ENCODE measurements at regions not wholly inside any gene's neighbourhood (a gene's known extent, or its start where the extent isn't known, plus 50 kb on each side); places are given as distances from the start of the nearest gene placed in this dataset.

DNA sequence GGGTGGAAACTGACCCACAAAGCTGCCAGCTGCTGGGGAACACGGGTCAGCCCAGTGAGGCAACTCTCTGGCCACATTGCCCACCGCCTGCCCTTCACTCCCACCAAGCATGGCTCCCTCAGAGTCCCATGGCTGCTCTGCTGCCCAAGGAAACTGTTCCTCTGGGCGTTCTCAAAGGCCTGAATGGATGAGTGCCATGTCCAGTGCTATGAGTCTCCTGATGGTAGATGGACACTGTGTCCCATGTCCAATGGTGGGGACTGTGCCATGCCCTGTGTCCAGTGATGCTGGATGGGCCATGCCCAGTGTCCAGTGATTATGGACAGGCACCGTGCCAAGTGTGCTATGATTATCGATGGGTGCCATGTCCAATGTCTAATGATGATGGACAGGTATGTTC lies 88.8 kb downstream of the ANKRD10 start:
- ChIA-PET CTCF (ENCODE audit: unreplicated experiment) (interaction anchor here (0.5 kb wide), 1 partner anchor 76 kb away, joined by 3 read pairs; no protein-coding TSS in a partner anchor), POLR2A (no interaction called here)
- TF ChIP-seq, protein P1, sequence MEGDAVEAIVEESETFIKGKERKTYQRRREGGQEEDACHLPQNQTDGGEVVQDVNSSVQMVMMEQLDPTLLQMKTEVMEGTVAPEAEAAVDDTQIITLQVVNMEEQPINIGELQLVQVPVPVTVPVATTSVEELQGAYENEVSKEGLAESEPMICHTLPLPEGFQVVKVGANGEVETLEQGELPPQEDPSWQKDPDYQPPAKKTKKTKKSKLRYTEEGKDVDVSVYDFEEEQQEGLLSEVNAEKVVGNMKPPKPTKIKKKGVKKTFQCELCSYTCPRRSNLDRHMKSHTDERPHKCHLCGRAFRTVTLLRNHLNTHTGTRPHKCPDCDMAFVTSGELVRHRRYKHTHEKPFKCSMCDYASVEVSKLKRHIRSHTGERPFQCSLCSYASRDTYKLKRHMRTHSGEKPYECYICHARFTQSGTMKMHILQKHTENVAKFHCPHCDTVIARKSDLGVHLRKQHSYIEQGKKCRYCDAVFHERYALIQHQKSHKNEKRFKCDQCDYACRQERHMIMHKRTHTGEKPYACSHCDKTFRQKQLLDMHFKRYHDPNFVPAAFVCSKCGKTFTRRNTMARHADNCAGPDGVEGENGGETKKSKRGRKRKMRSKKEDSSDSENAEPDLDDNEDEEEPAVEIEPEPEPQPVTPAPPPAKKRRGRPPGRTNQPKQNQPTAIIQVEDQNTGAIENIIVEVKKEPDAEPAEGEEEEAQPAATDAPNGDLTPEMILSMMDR (conservative IDR thresholded peaks at IDR 0.05; ENCODE audit: low read length): no peak
- TF ChIP-seq EZH2phosphoT487 (IDR thresholded peaks at IDR 0.05; ENCODE audit: borderline replicate concordance, low read depth, low read length): no peak
- intact Hi-C loops (cut with micrococcal nuclease; ENCODE audit: unreplicated experiment): no loop called here
- H3K79me2 ChIP-seq (ENCODE audit: insufficient read depth, low read depth, low read length): no peaks in the 10 kb centered on the region
- BruUV-seq (replicated peaks): no TSS peak
- no peak for DNase-seq (ENCODE audit: low spot score)
- H3K27ac ChIP-seq (ENCODE audit: low read depth, low read length, poor library complexity, severe bottlenecking): no peak overlapping the region
- no peaks in the 10 kb centered on the region for H3K4me1 ChIP-seq (ENCODE audit: insufficient read depth, low read length, poor library complexity, severe bottlenecking)
- H2AFZ ChIP-seq (ENCODE audit: low read length): no peak overlapping the region
- no peak overlapping the region for H3K4me3 ChIP-seq (ENCODE audit: low read depth, low read length, poor library complexity, severe bottlenecking)
- no peak overlapping the region for H3K4me2 ChIP-seq (ENCODE audit: low read length)
- no peaks in the 10 kb centered on the region for H3K9me3 ChIP-seq (ENCODE audit: low read length)
- H4K20me1 ChIP-seq (ENCODE audit: insufficient read depth, low read length): no peaks in the 10 kb centered on the region
- no peaks in the 10 kb centered on the region for H3K9me2 ChIP-seq (ENCODE audit: insufficient read depth, low read length)
- H3K36me3 ChIP-seq (ENCODE audit: insufficient read depth, low read length): no peaks in the 10 kb centered on the region

DNA sequence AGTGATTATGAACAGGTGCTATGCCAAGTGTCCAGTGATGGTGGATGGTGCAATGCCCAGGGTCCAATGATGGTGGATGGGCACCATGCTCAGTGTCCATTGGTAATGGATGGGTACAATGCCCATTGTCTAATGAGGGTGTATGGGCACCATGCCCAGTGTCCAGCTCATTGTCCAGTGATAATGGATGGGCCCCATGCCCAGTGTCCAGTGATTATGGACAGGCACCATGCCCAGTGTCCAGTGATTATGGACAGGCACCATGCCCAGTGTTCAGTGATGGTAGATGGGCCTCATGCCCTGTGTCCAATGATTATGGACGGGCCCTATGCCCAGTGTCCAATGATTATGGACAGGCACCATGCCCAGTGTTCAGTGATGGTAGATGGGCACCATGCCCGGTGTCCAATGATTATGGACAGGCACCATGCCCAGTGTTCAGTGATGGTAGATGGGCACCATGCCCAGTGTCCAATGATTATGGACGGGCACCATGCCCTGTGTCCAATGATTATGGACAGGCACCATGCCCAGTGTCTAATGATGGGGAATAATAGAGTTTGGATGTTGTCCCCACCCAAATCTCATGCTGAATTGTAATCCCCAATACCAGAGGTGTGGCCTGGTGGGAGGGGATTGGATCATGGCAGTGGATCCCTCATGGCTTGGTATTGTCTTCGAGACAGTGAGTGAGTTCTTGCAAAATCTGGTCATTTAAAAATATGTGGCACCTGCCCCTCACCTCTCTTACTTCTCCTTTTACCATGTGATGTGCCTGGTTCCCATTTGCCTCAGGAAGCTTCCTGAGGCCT lies 87.8 kb downstream of the ANKRD10 start:
- Histone ChIP-seq H3K4me3 (ENCODE audit: low read depth, low read length, poor library complexity, severe bottlenecking) (no peak overlapping the region), H3K27ac (ENCODE audit: low read depth, low read length, poor library complexity, severe bottlenecking) (no peak overlapping the region), H2AFZ (ENCODE audit: low read length) (no peak overlapping the region), H3K36me3 (ENCODE audit: insufficient read depth, low read length) (no peaks in the 10 kb centered on the region), H3K4me1 (ENCODE audit: insufficient read depth, low read length, poor library complexity, severe bottlenecking) (no peaks in the 10 kb centered on the region), H3K79me2 (ENCODE audit: insufficient read depth, low read depth, low read length) (no peaks in the 10 kb centered on the region), H3K9me3 (ENCODE audit: low read length) (no peaks in the 10 kb centered on the region), H3K9me2 (ENCODE audit: insufficient read depth, low read length) (no peaks in the 10 kb centered on the region), H4K20me1 (ENCODE audit: insufficient read depth, low read length) (no peaks in the 10 kb centered on the region), H3K4me2 (ENCODE audit: low read length) (no peak overlapping the region)
- CTCF ChIA-PET (ENCODE audit: unreplicated experiment): no interaction called here
- POLR2A ChIA-PET: no interaction called here
- no peak for DNase-seq (ENCODE audit: low spot score)
- intact Hi-C loops (cut with micrococcal nuclease; ENCODE audit: unreplicated experiment): no loop called here
- TF ChIP-seq EZH2phosphoT487 (IDR thresholded peaks at IDR 0.05; ENCODE audit: borderline replicate concordance, low read depth, low read length): no peak
- TF ChIP-seq, protein P1 (conservative IDR thresholded peaks at IDR 0.05; ENCODE audit: low read length): no peak
- no TSS peak for BruUV-seq (replicated peaks)
